ENCODE measurements at regions not wholly inside any gene's neighbourhood (a gene's known extent, or its start where the extent isn't known, plus 50 kb on each side); places are given as distances from the start of the nearest gene placed in this dataset.
"Not testable (repeated sequence)": the region's sequence is repeated elsewhere in the genome, so short reads cannot be mapped to it uniquely, and the experiment has no call there.

- not testable (repeated sequence) for TF ChIP-seq CTCF (IDR thresholded peaks at IDR 0.05; ENCODE audit: insufficient read depth, low read depth, low read length); EZH2 (IDR thresholded peaks at IDR 0.05; ENCODE audit: insufficient read depth, low read length)
Observed at GRCh38 chr3:51618038-51618437, 53.0 kb upstream of the TEX264 start.

All from astrocyte (in vitro differentiated cells and primary cell).